Body of pancreas (tissue), 4 donors: ENCODE measurements at regions not wholly inside any gene's neighbourhood (a gene's known extent, or its start where the extent isn't known, plus 50 kb on each side); places are given as distances from the start of the nearest gene placed in this dataset.

Experiments
- CTCF ChIP-seq, 7 experiments: fragments of 450-650 bp in 4 of 7; fragments of 200-600 bp in 3 of 7; sonication (generic) in 3 of 7; IDR thresholded peaks; one replicate each; pipeline ENCODE4 v1.5.1; 2016 to 2019; ENCODE audit warnings: antibody characterized with exemption in 7 of 7
- POLR2A ChIP-seq, 3 donors: fragments of 450-650 bp; IDR thresholded peaks; one replicate each; pipeline ENCODE4 v1.6.1; 2016; ENCODE audit warnings: antibody characterized with exemption in 3 of 3, mild to moderate bottlenecking in 2 of 3

- TF ChIP-seq CTCF (IDR thresholded peaks at IDR 0.05) (no peak), POLR2A (IDR thresholded peaks at IDR 0.05) (no peak)
These were observed 101.0 kb upstream of the DNAJC10 start for GRCh38 chr2:182615036-182615435.
